A549 (cell line): ENCODE measurements at regions not wholly inside any gene's neighbourhood (a gene's known extent, or its start where the extent isn't known, plus 50 kb on each side); places are given as distances from the start of the nearest gene placed in this dataset.

Experiments used
- ATAC-seq, 2 experiments: fragments of 200-7000 bp in 1 of 2; fragments of >200 bp in 1 of 2; cut with Nextera tagmentation in 1 of 2; cut with Tn5 transposase in 1 of 2; 3 replicates each; pipeline versions ENCODE4 v1.8.0 to v1.9.1; 2018 to 2020; ENCODE audit warnings: mild to moderate bottlenecking in 1 of 2, moderate library complexity in 1 of 2
- CTCF ChIA-PET: fragments of 300-600 bp; sonication (Branson Sonifier 250); formaldehyde crosslinking; extraction: SDS; loops from one replicate; lab custom pipeline; 2021; ENCODE audit warnings: antibody characterized with exemption, inconsistent platforms; lab: Yijun Ruan, JAX
- POLR2A ChIA-PET: fragments of 350-600 bp; formaldehyde crosslinking; extraction: SDS; loops from one replicate; lab custom pipeline; 2021; ENCODE audit warnings: antibody characterized with exemption, inconsistent platforms; lab: Yijun Ruan, JAX
- DNase-seq, 2 experiments: peaks; one replicate each; pipeline versions ENCODE4 v3.0.0 to v3.0.0-alpha.2; 2011 to 2016; ENCODE audit warnings: low read depth in 1 of 2, low spot score in 1 of 2
- FAIRE-seq: peaks from 2 replicates; lab custom pipeline; 2011; peaks lifted over from hg19 to GRCh38; lab: Jason Lieb, UNC
- H3K27ac ChIP-seq, 2 experiments: fragments of >200 bp; sonication (Bioruptor Twin); formaldehyde crosslinking; 3 replicates each; pipeline ENCODE4 v1.5.1; 2016 to 2017
- H3K4me1 ChIP-seq: fragments of >200 bp; sonication (Bioruptor Twin); formaldehyde crosslinking; 3 replicates; pipeline ENCODE4 v1.6.1; 2016
- H3K4me2 ChIP-seq: fragments of >200 bp; sonication (Bioruptor Twin); formaldehyde crosslinking; 3 replicates; pipeline ENCODE4 v1.6.1; 2016
- H3K4me3 ChIP-seq: fragments of >200 bp; sonication (Bioruptor Twin); formaldehyde crosslinking; 3 replicates; pipeline ENCODE4 v1.5.1; 2016
- H3K9me3 ChIP-seq: fragments of >200 bp; sonication (Bioruptor Twin); formaldehyde crosslinking; 3 replicates; pipeline ENCODE4 v1.6.1; 2016
- BHLHE40 ChIP-seq: IDR thresholded peaks from 2 replicates; pipeline ENCODE4 v1.6.1; 2012; ENCODE audit warnings: low read depth, low read length, inconsistent platforms
- CBX2 ChIP-seq: fragments of 200-600 bp; sonication (generic); IDR thresholded peaks from 2 replicates; pipeline ENCODE4 v1.6.1; 2016; ENCODE audit warnings: low read depth, mild to moderate bottlenecking, borderline replicate concordance
- ELK1 ChIP-seq: fragments of 150-350 bp; IDR thresholded peaks from 2 replicates; pipeline ENCODE4 v1.6.1; 2014; ENCODE audit warnings: low read depth, mild to moderate bottlenecking, low read length
- ESRRA ChIP-seq: fragments of 150-350 bp; IDR thresholded peaks from 2 replicates; pipeline ENCODE4 v1.6.1; 2014; ENCODE audit warnings: mild to moderate bottlenecking, low read length, borderline replicate concordance
- FOSB ChIP-seq: fragments of 250-450 bp; sonication (Bioruptor Pico); IDR thresholded peaks from 2 replicates; pipeline ENCODE4 v1.5.0; 2020; ENCODE audit warnings: mild to moderate bottlenecking, moderate library complexity
- FOXS1 ChIP-seq: fragments of 250-450 bp; sonication (Bioruptor Pico); IDR thresholded peaks from 2 replicates; pipeline ENCODE4 v1.5.0; 2020; ENCODE audit warnings: mild to moderate bottlenecking, moderate library complexity
- GATA3 ChIP-seq: IDR thresholded peaks from 2 replicates; pipeline ENCODE4 v1.6.1; 2012; ENCODE audit warnings: borderline replicate concordance
- HES2 ChIP-seq: fragments of >200 bp; sonication (Bioruptor Twin); formaldehyde crosslinking; IDR thresholded peaks from 2 replicates; pipeline ENCODE4 v1.6.1; 2016
- HEYL ChIP-seq: fragments of 250-450 bp; sonication (Bioruptor Pico); IDR thresholded peaks from 2 replicates; pipeline ENCODE4 v1.8.0; 2021; ENCODE audit warnings: mild to moderate bottlenecking, moderate library complexity
- HMGXB4 ChIP-seq: fragments of 250-450 bp; sonication (Bioruptor Pico); IDR thresholded peaks from 2 replicates; pipeline ENCODE4 v1.5.0; 2021; ENCODE audit warnings: mild to moderate bottlenecking, moderate library complexity, borderline replicate concordance
- HOXA7 ChIP-seq: fragments of 250-450 bp; sonication (Bioruptor Pico); IDR thresholded peaks from 2 replicates; pipeline ENCODE4 v1.5.0; 2020; ENCODE audit warnings: mild to moderate bottlenecking, moderate library complexity
- HOXB5 ChIP-seq: fragments of 250-450 bp; sonication (Bioruptor Pico); IDR thresholded peaks from 2 replicates; pipeline ENCODE4 v1.5.0; 2020; ENCODE audit warnings: mild to moderate bottlenecking, moderate library complexity
- JUN ChIP-seq, 2 experiments: fragments of >200 bp; sonication (Bioruptor Twin); formaldehyde crosslinking; IDR thresholded peaks; 2 replicates in 1 of 2; 3 replicates in 1 of 2; pipeline ENCODE4 v1.6.1; 2016 to 2017
- KDM1A ChIP-seq: fragments of 200-600 bp; sonication (generic); IDR thresholded peaks from 2 replicates; pipeline ENCODE4 v1.6.1; 2016; ENCODE audit warnings: low read depth, mild to moderate bottlenecking
- MAFK ChIP-seq: fragments of 450-650 bp; IDR thresholded peaks from 2 replicates; pipeline ENCODE4 v1.6.1; 2014; ENCODE audit not compliant: partially characterized antibody
- NPAS2 ChIP-seq: fragments of 250-450 bp; sonication (Bioruptor Pico); IDR thresholded peaks from 2 replicates; pipeline ENCODE4 v1.8.0; 2022; ENCODE audit warnings: mild to moderate bottlenecking, moderate library complexity, borderline replicate concordance
- NR3C1 ChIP-seq: fragments of >200 bp; sonication (Bioruptor Twin); formaldehyde crosslinking; IDR thresholded peaks from 3 replicates; pipeline ENCODE4 v1.6.1; 2017
- PHF8 ChIP-seq: fragments of 200-600 bp; sonication (generic); IDR thresholded peaks from 2 replicates; pipeline ENCODE4 v1.6.1; 2016; ENCODE audit warnings: low read depth, mild to moderate bottlenecking, antibody characterized with exemption, moderate library complexity, borderline replicate concordance
- RARB ChIP-seq: fragments of 250-450 bp; sonication (Bioruptor Pico); IDR thresholded peaks from 2 replicates; pipeline ENCODE4 v1.8.0; 2021; ENCODE audit warnings: mild to moderate bottlenecking, moderate library complexity
- RCOR1 ChIP-seq: fragments of 150-350 bp; IDR thresholded peaks from 2 replicates; pipeline ENCODE4 v1.6.1; 2014; ENCODE audit warnings: antibody characterized with exemption, low read length, low read depth
- REST ChIP-seq: fragments of 200-600 bp; sonication (generic); IDR thresholded peaks from 2 replicates; pipeline ENCODE4 v1.6.1; 2016; ENCODE audit warnings: antibody characterized with exemption, mild to moderate bottlenecking, moderate library complexity
- RNF2 ChIP-seq: fragments of 200-600 bp; sonication (generic); IDR thresholded peaks from 2 replicates; pipeline ENCODE4 v1.6.1; 2016; ENCODE audit warnings: low read depth, mild to moderate bottlenecking, antibody characterized with exemption, moderate library complexity, borderline replicate concordance
- SREBF2 ChIP-seq: fragments of 450-650 bp; IDR thresholded peaks from 2 replicates; pipeline ENCODE4 v1.6.1; 2014; ENCODE audit warnings: mild to moderate bottlenecking, moderate library complexity
- TP53 ChIP-seq: fragments of 250-450 bp; sonication (Bioruptor Pico); IDR thresholded peaks from 2 replicates; pipeline ENCODE4 v1.5.0; 2021; ENCODE audit warnings: mild to moderate bottlenecking, moderate library complexity
- USF2 ChIP-seq: fragments of 450-650 bp; IDR thresholded peaks from 2 replicates; pipeline ENCODE4 v1.6.1; 2014; ENCODE audit warnings: antibody characterized with exemption
- ZC3H11A ChIP-seq: fragments of 450-650 bp; IDR thresholded peaks from 2 replicates; pipeline ENCODE4 v1.6.1; 2014; ENCODE audit warnings: antibody characterized with exemption, mild to moderate bottlenecking
- ZNF302 ChIP-seq: fragments of 250-450 bp; sonication (Bioruptor Pico); IDR thresholded peaks from 2 replicates; pipeline ENCODE4 v1.9.0; 2021; ENCODE audit warnings: inconsistent platforms, mild to moderate bottlenecking, moderate library complexity
- WGBS: methylation state at CpG from one replicate; pipeline ENCODE4 v1.1.6; 2017; ENCODE audit errors: missing lambda C conversion rate; 5-methylcytosine and 5-hydroxymethylcytosine counted together

- H3K4me2 ChIP-seq: no peak overlapping the region
- no peaks in the 10 kb centered on the region for H3K4me1 ChIP-seq
- POLR2A ChIA-PET: no interaction called here
- no peak overlapping the region for H3K4me3 ChIP-seq
- TF ChIP-seq GATA3 (no peak), ZC3H11A (no peak), RARB (CRISPR knock-in tag) (no peak), BHLHE40 (no peak), SREBF2 (no peak), PHF8 (no peak), REST (no peak), TP53 (CRISPR knock-in tag) (no peak), HOXA7 (no peak), ELK1 (no peak), MAFK (no peak), RNF2 (no peak), JUN (IDR thresholded peaks at IDR 0.05) (no peak), NR3C1 (no peak), RCOR1 (no peak), HEYL (CRISPR knock-in tag) (no peak), NPAS2 (CRISPR knock-in tag) (no peak), CBX2 (no peak)
- no peaks in the 10 kb centered on the region for H3K9me3 ChIP-seq
- no peak overlapping the region for H3K27ac ChIP-seq
- ATAC-seq (no peak), FAIRE-seq (no peak), DNase-seq (no peak)
- CTCF ChIA-PET: no interaction called here
- whole genome bisulfite sequencing: 4% methylated on average over 3 of the region's 3 CpGs
Observed at GRCh38 chr11:23227078-23227445, 366.8 kb upstream of the CCDC179 start.

GRCh38 chr11:23232652-23233051 lies 372.4 kb upstream of the CCDC179 start:
- ATAC-seq (no peak), DNase-seq (no peak), FAIRE-seq (no peak)
- H3K4me3 ChIP-seq: no peak overlapping the region
- POLR2A ChIA-PET: no interaction called here
- TF ChIP-seq RARB (CRISPR knock-in tag) (no peak), ZNF302 (CRISPR knock-in tag) (no peak), USF2 (no peak), NPAS2 (CRISPR knock-in tag) (no peak), HMGXB4 (CRISPR knock-in tag) (no peak), FOXS1 (CRISPR knock-in tag) (no peak), HOXB5 (no peak), FOSB (CRISPR knock-in tag) (no peak), ESRRA (no peak), HES2 (no peak), KDM1A (no peak), GATA3 (no peak)
- CTCF ChIA-PET: no interaction called here
- no peaks in the 10 kb centered on the region for H3K4me1 ChIP-seq
- no peak overlapping the region for H3K4me2 ChIP-seq
- no peak overlapping the region for H3K27ac ChIP-seq
- 0 out of 3 replicates have a peak, but pooled peaks cover 2% of the 10 kb centered on the region for H3K9me3 ChIP-seq
